Natural killer cell (primary cell): ENCODE measurements at regions not wholly inside any gene's neighbourhood (a gene's known extent, or its start where the extent isn't known, plus 50 kb on each side); places are given as distances from the start of the nearest gene placed in this dataset.

ENCODE experiments used
- ATAC-seq, 3 donors: fragments of 150-1000 bp in 2 of 3; fragments of 200-7000 bp in 1 of 3; cut with Tn5 transposase; 1 replicate in 1 of 3; 2 replicates in 2 of 3; pipeline ENCODE4 v1.10.0; 2021; ENCODE audit warnings: mild to moderate bottlenecking in 2 of 3, moderate library complexity in 2 of 3
- DNase-seq, 2 donors: peaks; one replicate each; pipeline versions ENCODE4 v3.0.0 to v3.0.0-alpha.2; 2013 to 2021; ENCODE audit warnings: mixed read lengths in 1 of 2
- H3K27ac ChIP-seq: one replicate; pipeline ENCODE4 v1.5.1; 2013; ENCODE audit warnings: mild to moderate bottlenecking, low read length
- H3K27me3 ChIP-seq: one replicate; pipeline ENCODE4 v1.6.1; 2013; ENCODE audit warnings: low read length; ENCODE audit not compliant: control insufficient read depth, insufficient read depth
- H3K36me3 ChIP-seq: one replicate; pipeline ENCODE4 v1.6.1; 2013; ENCODE audit warnings: low read length; ENCODE audit not compliant: control insufficient read depth, insufficient read depth
- H3K4me1 ChIP-seq: one replicate; pipeline ENCODE4 v1.6.1; 2013; ENCODE audit warnings: low read length; ENCODE audit not compliant: control insufficient read depth, insufficient read depth
- H3K4me3 ChIP-seq: one replicate; pipeline ENCODE4 v1.5.1; 2013; ENCODE audit warnings: low read length
- H3K9me3 ChIP-seq: one replicate; pipeline ENCODE4 v1.6.1; 2013; ENCODE audit warnings: low read length; ENCODE audit not compliant: control insufficient read depth, insufficient read depth
- H3K27ac Mint-ChIP-seq, 2 donors: one replicate each; pipeline ENCODE4 v1.8.0; 2022; ENCODE audit warnings: mild to moderate bottlenecking in 2 of 2, mixed read lengths in 2 of 2, moderate library complexity in 1 of 2
- H3K27me3 Mint-ChIP-seq, 2 donors: one replicate each; pipeline ENCODE4 v1.8.0; 2022; ENCODE audit warnings: low read depth in 2 of 2, mixed read lengths in 2 of 2
- H3K36me3 Mint-ChIP-seq: one replicate; pipeline ENCODE4 v1.8.0; 2022; ENCODE audit warnings: mixed read lengths
- H3K4me1 Mint-ChIP-seq, 2 donors: one replicate each; pipeline ENCODE4 v1.8.0; 2022; ENCODE audit warnings: mixed read lengths in 2 of 2
- H3K4me3 Mint-ChIP-seq: one replicate; pipeline ENCODE4 v1.8.0; 2022; ENCODE audit warnings: mild to moderate bottlenecking, moderate library complexity, mixed read lengths
- H3K9me3 Mint-ChIP-seq, 2 donors: one replicate each; pipeline ENCODE4 v1.8.0; 2022; ENCODE audit warnings: mixed read lengths in 2 of 2
- CTCF ChIP-seq: fragments of 200-600 bp; IDR thresholded peaks from one replicate; pipeline ENCODE4 v1.8.0; 2022; ENCODE audit warnings: antibody characterized with exemption
- WGBS: methylation state at CpG from one replicate; pipeline ENCODE4 v1.1.7; 2013; ENCODE audit warnings: missing lambda C conversion rate; ENCODE audit not compliant: insufficient coverage; 5-methylcytosine and 5-hydroxymethylcytosine counted together
- intact Hi-C: fragments of 100-400 bp; cut with micrococcal nuclease; formaldehyde crosslinking; loops from one replicate; pipeline ENCODE4 v1.14.2; 2022

GRCh38 chr3:187975561-187976364, 178.2 kb upstream of the LPP start:
- Histone ChIP-seq H3K9me3 (no peaks in the 10 kb centered on the region), H3K4me3 (no peak overlapping the region)
- peak overlapping the region; percentile 49 to 80 for H3K27ac Mint-ChIP-seq

GRCh38 chr3:187976365-187976900, 177.5 kb upstream of the LPP start:
- no peak overlapping the region for H3K4me3 ChIP-seq
- 89% methylated on average over 5 of the region's 6 CpGs for WGBS
- H3K4me3 Mint-ChIP-seq: no peak overlapping the region

More at GRCh38 chr3:187975561-187976364, 178.2 kb upstream of the LPP start:
- Histone ChIP-seq H3K4me1 (peaks cover 43% of the 10 kb centered on the region), H3K27me3 (no peaks in the 10 kb centered on the region), H3K27ac (no peak overlapping the region), H3K36me3 (no peaks in the 10 kb centered on the region)
- DNase-seq: peak in 1 of 2 donors; percentile 51
- Mint-ChIP-seq H3K4me3 (no peak overlapping the region), H3K36me3 (no peaks in the 10 kb centered on the region), H3K9me3 (peaks cover 0 to 2% of the 10 kb centered on the region in 2 donors), H3K27me3 (no peaks in the 10 kb centered on the region), H3K4me1 (peaks cover 44% of the 10 kb centered on the region in 2 donors)
- intact Hi-C loops: no loop called here
- TF ChIP-seq CTCF: no peak
- ATAC-seq: peak in 1 of 3 donors; percentile 54
- WGBS: 57% methylated on average over 6 of the region's 7 CpGs

DNA sequence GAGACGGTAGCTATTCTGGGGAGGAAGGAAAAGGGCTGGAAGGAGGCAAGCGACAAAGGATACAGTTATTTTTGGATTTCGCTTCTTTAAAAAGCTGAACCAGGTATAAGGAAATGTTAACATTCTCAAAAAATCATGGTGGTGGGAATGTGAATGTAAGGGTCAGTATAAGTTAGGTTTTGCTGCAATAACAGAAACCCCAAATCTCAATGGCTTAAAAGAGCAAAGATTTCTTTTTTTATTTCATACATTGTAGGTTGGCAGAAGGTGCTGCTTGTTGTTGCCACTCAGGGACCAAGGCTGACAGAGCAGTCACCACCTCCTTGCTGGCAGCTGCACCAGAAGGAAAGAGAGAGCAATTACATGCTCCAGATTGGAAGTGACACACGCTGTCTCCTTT, 176.3 kb upstream of the LPP start:
- Mint-ChIP-seq H3K9me3 (peaks cover 0 to 2% of the 10 kb centered on the region in 2 donors), H3K36me3 (no peaks in the 10 kb centered on the region), H3K4me3 (no peak overlapping the region), H3K27ac (peak overlapping the region in 1 of 2 donors; percentile 73), H3K4me1 (peaks cover 44% of the 10 kb centered on the region in 2 donors), H3K27me3 (no peaks in the 10 kb centered on the region)
- WGBS: 93% methylated on average over 4 of the region's 4 CpGs
- Histone ChIP-seq H3K4me1 (peaks cover 43% of the 10 kb centered on the region), H3K27ac (no peak overlapping the region), H3K4me3 (no peak overlapping the region), H3K9me3 (no peaks in the 10 kb centered on the region), H3K36me3 (no peaks in the 10 kb centered on the region), H3K27me3 (no peaks in the 10 kb centered on the region)
- no peak for TF ChIP-seq CTCF
- DNase-seq (no peak), ATAC-seq (no peak)
- intact Hi-C loops: no loop called here

More at GRCh38 chr3:187976365-187976900, 177.5 kb upstream of the LPP start:
- DNase-seq (no peak), ATAC-seq (no peak)
- H3K9me3 Mint-ChIP-seq: peaks cover 0 to 2% of the 10 kb centered on the region in 2 donors
- H3K36me3 ChIP-seq: no peaks in the 10 kb centered on the region
- H3K27me3 Mint-ChIP-seq: no peaks in the 10 kb centered on the region
- intact Hi-C loops: no loop called here
- no peaks in the 10 kb centered on the region for H3K9me3 ChIP-seq
- peaks cover 44% of the 10 kb centered on the region in 2 donors for H3K4me1 Mint-ChIP-seq
- H3K27ac ChIP-seq: no peak overlapping the region
- no peak overlapping the region for H3K27ac Mint-ChIP-seq
- H3K4me1 ChIP-seq: peaks cover 43% of the 10 kb centered on the region
- H3K36me3 Mint-ChIP-seq: no peaks in the 10 kb centered on the region
- H3K27me3 ChIP-seq: no peaks in the 10 kb centered on the region
- no peak for TF ChIP-seq CTCF
